CD14-positive monocyte (primary cell): ENCODE measurements at regions not wholly inside any gene's neighbourhood (a gene's known extent, or its start where the extent isn't known, plus 50 kb on each side); places are given as distances from the start of the nearest gene placed in this dataset.

Source experiments
- DNase-seq, 3 donors: peaks; one replicate each; pipeline ENCODE4 v3.0.0-alpha.2; 2011 to 2022
- H2AFZ ChIP-seq: 2 replicates; pipeline ENCODE4 v1.6.0; 2012; ENCODE audit warnings: mild to moderate bottlenecking, low read depth, low read length, inconsistent platforms; ENCODE audit not compliant: insufficient read depth, poor library complexity, severe bottlenecking
- H3K27ac ChIP-seq, 2 donors: 1 replicate in 1 of 2; 2 replicates in 1 of 2; pipeline ENCODE4 v1.5.1; 2012 to 2013; ENCODE audit warnings: low read length in 2 of 2, control low read depth in 1 of 2, inconsistent platforms in 1 of 2, low read depth in 1 of 2, mild to moderate bottlenecking in 1 of 2
- H3K27me3 ChIP-seq, 2 donors: one replicate each; pipeline versions ENCODE4 v1.6.0 to v1.6.1; 2011 to 2013; ENCODE audit warnings: low read length in 2 of 2; ENCODE audit not compliant: control insufficient read depth in 2 of 2, insufficient read depth in 2 of 2
- H3K36me3 ChIP-seq, 2 donors: replicated peaks in 1 of 2; 1 replicate in 1 of 2; 2 replicates in 1 of 2; pipeline versions ENCODE4 v1.5.1 to v1.6.1; 2012 to 2013; ENCODE audit warnings: low read length in 2 of 2, control low read depth in 1 of 2, inconsistent platforms in 1 of 2, mild to moderate bottlenecking in 1 of 2; ENCODE audit not compliant: insufficient read depth in 2 of 2, control insufficient read depth in 1 of 2
- H3K4me1 ChIP-seq, 2 donors: 1 replicate in 1 of 2; 2 replicates in 1 of 2; pipeline versions ENCODE4 v1.5.1 to v1.6.1; 2012 to 2013; ENCODE audit warnings: low read length in 2 of 2, control low read depth in 1 of 2, inconsistent platforms in 1 of 2, mild to moderate bottlenecking in 1 of 2, moderate library complexity in 1 of 2; ENCODE audit not compliant: insufficient read depth in 2 of 2, control insufficient read depth in 1 of 2
- H3K4me2 ChIP-seq: replicated peaks from 2 replicates; pipeline ENCODE3; 2012; ENCODE audit warnings: low read length, moderate library complexity, mild to moderate bottlenecking; ENCODE audit not compliant: poor library complexity, severe bottlenecking; ENCODE audit errors: extremely low read depth
- H3K4me3 ChIP-seq, 3 experiments: fragments of 200-600 bp in 1 of 3; sonication (generic) in 1 of 3; replicated peaks in 1 of 3; 1 replicate in 2 of 3; 2 replicates in 1 of 3; pipeline ENCODE4 v1.5.1; 2011 to 2013; ENCODE audit warnings: low read length in 3 of 3, mild to moderate bottlenecking in 3 of 3, control low read depth in 2 of 3, low read depth in 2 of 3, inconsistent platforms in 1 of 3, moderate library complexity in 1 of 3
- H3K79me2 ChIP-seq: 2 replicates; pipeline ENCODE4 v1.6.0; 2012; ENCODE audit warnings: mild to moderate bottlenecking, control low read depth, inconsistent platforms, low read length, moderate library complexity; ENCODE audit not compliant: insufficient read depth
- H3K9ac ChIP-seq: 2 replicates; pipeline ENCODE4 v1.6.0; 2017; ENCODE audit warnings: low read length, mild to moderate bottlenecking; ENCODE audit not compliant: insufficient read depth, poor library complexity, severe bottlenecking
- H3K9me3 ChIP-seq, 2 donors: replicated peaks in 1 of 2; 1 replicate in 1 of 2; 2 replicates in 1 of 2; pipeline versions ENCODE4 v1.5.1 to v1.6.1; 2012 to 2013; ENCODE audit warnings: low read length in 2 of 2, control low read depth in 1 of 2; ENCODE audit not compliant: control insufficient read depth in 1 of 2, insufficient read depth in 1 of 2
- H4K20me1 ChIP-seq: 2 replicates; pipeline ENCODE4 v1.6.0; 2012; ENCODE audit warnings: mild to moderate bottlenecking, low read length, control low read depth, moderate library complexity; ENCODE audit not compliant: insufficient read depth
- H3K27ac Mint-ChIP-seq, 7 donors: one replicate each; pipeline ENCODE4 v1.8.0; 2020; ENCODE audit warnings: mild to moderate bottlenecking in 7 of 7, mixed read lengths in 7 of 7, moderate library complexity in 6 of 7, inconsistent platforms in 2 of 7
- H3K27me3 Mint-ChIP-seq, 3 donors: one replicate each; pipeline ENCODE4 v1.8.0; 2021 to 2022; ENCODE audit warnings: low read depth in 3 of 3, mild to moderate bottlenecking in 3 of 3, mixed read lengths in 3 of 3, moderate library complexity in 3 of 3, inconsistent platforms in 1 of 3
- H3K36me3 Mint-ChIP-seq, 2 donors: one replicate each; pipeline ENCODE4 v1.8.0; 2020; ENCODE audit warnings: mixed read lengths in 2 of 2, inconsistent platforms in 1 of 2, mild to moderate bottlenecking in 1 of 2
- H3K4me1 Mint-ChIP-seq: one replicate; pipeline ENCODE4 v1.8.0; 2020; ENCODE audit warnings: mild to moderate bottlenecking, mixed read lengths
- H3K4me3 Mint-ChIP-seq, 2 donors: one replicate each; pipeline ENCODE4 v1.8.0; 2020; ENCODE audit warnings: mild to moderate bottlenecking in 2 of 2, mixed read lengths in 2 of 2, moderate library complexity in 1 of 2
- H3K9me3 Mint-ChIP-seq, 7 donors: one replicate each; pipeline ENCODE4 v1.8.0; 2020 to 2022; ENCODE audit warnings: mixed read lengths in 7 of 7, mild to moderate bottlenecking in 6 of 7, moderate library complexity in 6 of 7, inconsistent platforms in 2 of 7
- CTCF ChIP-seq: fragments of 200-600 bp; IDR thresholded peaks from one replicate; pipeline ENCODE4 v1.8.0; 2022; ENCODE audit warnings: antibody characterized with exemption, mild to moderate bottlenecking
- intact Hi-C, 2 donors: fragments of 100-400 bp; cut with micrococcal nuclease; formaldehyde crosslinking; loops; one replicate each; pipeline versions ENCODE4 v1.15.0 to v1.15.1; 2023

- H4K20me1 ChIP-seq = no peaks in the 10 kb centered on the region
- no peak overlapping the region for H3K27ac Mint-ChIP-seq
- H3K27ac ChIP-seq = no peak overlapping the region
- no peak overlapping the region for H2AFZ ChIP-seq
- H3K36me3 ChIP-seq = no peaks in the 10 kb centered on the region
- TF ChIP-seq CTCF = no peak
- intact Hi-C loops = no loop called here
- H3K27me3 Mint-ChIP-seq = no peaks in the 10 kb centered on the region
- H3K36me3 Mint-ChIP-seq = no peaks in the 10 kb centered on the region
- no peaks in the 10 kb centered on the region for H3K27me3 ChIP-seq
- DNase-seq = no peak
- H3K9ac ChIP-seq = no peak overlapping the region
- no peaks in the 10 kb centered on the region for H3K4me1 Mint-ChIP-seq
- no peak overlapping the region for H3K4me2 ChIP-seq
- no peaks in the 10 kb centered on the region for H3K79me2 ChIP-seq
- no peaks in the 10 kb centered on the region for H3K4me1 ChIP-seq
- H3K4me3 ChIP-seq = no peak overlapping the region
- no peak overlapping the region for H3K4me3 Mint-ChIP-seq
- H3K9me3 Mint-ChIP-seq = peaks cover 0 to 10% (median 3%) of the 10 kb centered on the region in 7 donors
- H3K9me3 ChIP-seq = no peaks in the 10 kb centered on the region
Measured at GRCh38 chr1:191517826-191518225, 640.4 kb upstream of the RGS18 start.

GRCh38 chr1:191519519-191519918, 638.7 kb upstream of the RGS18 start:
- no peak overlapping the region for H3K9ac ChIP-seq
- H3K4me2 ChIP-seq = no peak overlapping the region
- H3K36me3 ChIP-seq = no peaks in the 10 kb centered on the region
- no peak overlapping the region for H3K27ac ChIP-seq
- no peaks in the 10 kb centered on the region for H3K27me3 ChIP-seq
- no peaks in the 10 kb centered on the region for H3K79me2 ChIP-seq
- Mint-ChIP-seq H3K27me3 (no peaks in the 10 kb centered on the region), H3K4me1 (no peaks in the 10 kb centered on the region), H3K4me3 (no peak overlapping the region), H3K27ac (no peak overlapping the region), H3K9me3 (peaks cover 0 to 6% (median 2%) of the 10 kb centered on the region in 7 donors), H3K36me3 (no peaks in the 10 kb centered on the region)
- intact Hi-C loops = no loop called here
- DNase-seq = no peak
- H3K9me3 ChIP-seq = peaks cover 0 to 4% of the 10 kb centered on the region in 2 donors
- H3K4me3 ChIP-seq = no peak overlapping the region
- H4K20me1 ChIP-seq = no peaks in the 10 kb centered on the region
- TF ChIP-seq CTCF = no peak
- no peaks in the 10 kb centered on the region for H3K4me1 ChIP-seq
- H2AFZ ChIP-seq = no peak overlapping the region
